ENCODE measurements at regions not wholly inside any gene's neighbourhood (a gene's known extent, or its start where the extent isn't known, plus 50 kb on each side); places are given as distances from the start of the nearest gene placed in this dataset.

- H3K4me1 ChIP-seq (ENCODE audit: insufficient read depth, insufficient read length) = no peaks in the 10 kb centered on the region
- no peaks in the 10 kb centered on the region for H3K27me3 ChIP-seq (ENCODE audit: insufficient read depth, insufficient read length)
- no peaks in the 10 kb centered on the region for H3K9me3 ChIP-seq (ENCODE audit: insufficient read depth, low read length)
- no peak for DNase-seq (ENCODE audit: low read depth, low spot score)
- H3K4me3 ChIP-seq (ENCODE audit: insufficient read length, low read depth) = no peak overlapping the region
- no peak for TF ChIP-seq YY1 (IDR thresholded peaks at IDR 0.05; ENCODE audit: insufficient read depth, insufficient read length)
- no peak for TF ChIP-seq ZNF274 (IDR thresholded peaks at IDR 0.05; ENCODE audit: low read depth, low read length)
- TF ChIP-seq SUZ12 (IDR thresholded peaks at IDR 0.05; ENCODE audit: extremely low read depth, insufficient read depth, insufficient read length) = no peak
- no peak overlapping the region for H3K9ac ChIP-seq (ENCODE audit: insufficient read length, low read depth)
- H3K36me3 ChIP-seq (ENCODE audit: insufficient read depth, insufficient read length, low read length) = no peaks in the 10 kb centered on the region
These were observed 83.3 kb downstream of the SPRY1 start for GRCh38 chr4:123479944-123480343.

- no peak for DNase-seq (ENCODE audit: low read depth, low spot score)
- H3K27me3 ChIP-seq (ENCODE audit: insufficient read depth, insufficient read length) = no peaks in the 10 kb centered on the region
- no peaks in the 10 kb centered on the region for H3K9me3 ChIP-seq (ENCODE audit: insufficient read depth, low read length)
- H3K9ac ChIP-seq (ENCODE audit: insufficient read length, low read depth) = no peak overlapping the region
- no peak overlapping the region for H3K4me3 ChIP-seq (ENCODE audit: insufficient read length, low read depth)
- H3K4me1 ChIP-seq (ENCODE audit: insufficient read depth, insufficient read length) = no peaks in the 10 kb centered on the region
- H3K36me3 ChIP-seq (ENCODE audit: insufficient read depth, insufficient read length, low read length) = no peaks in the 10 kb centered on the region
- no peak for TF ChIP-seq YY1 (IDR thresholded peaks at IDR 0.05; ENCODE audit: insufficient read depth, insufficient read length)
- TF ChIP-seq ZNF274 (IDR thresholded peaks at IDR 0.05; ENCODE audit: low read depth, low read length) = no peak
- TF ChIP-seq SUZ12 (IDR thresholded peaks at IDR 0.05; ENCODE audit: extremely low read depth, insufficient read depth, insufficient read length) = no peak
These were observed 84.3 kb downstream of the SPRY1 start for GRCh38 chr4:123480706-123481418.

- H3K4me1 ChIP-seq (ENCODE audit: insufficient read depth, insufficient read length) = no peaks in the 10 kb centered on the region
- DNase-seq (ENCODE audit: low read depth, low spot score) = no peak
- no peak overlapping the region for H3K9ac ChIP-seq (ENCODE audit: insufficient read length, low read depth)
- H3K4me3 ChIP-seq (ENCODE audit: insufficient read length, low read depth) = no peak overlapping the region
- H3K27me3 ChIP-seq (ENCODE audit: insufficient read depth, insufficient read length) = no peaks in the 10 kb centered on the region
- TF ChIP-seq YY1 (IDR thresholded peaks at IDR 0.05; ENCODE audit: insufficient read depth, insufficient read length) (no peak), ZNF274 (IDR thresholded peaks at IDR 0.05; ENCODE audit: low read depth, low read length) (no peak), SUZ12 (IDR thresholded peaks at IDR 0.05; ENCODE audit: extremely low read depth, insufficient read depth, insufficient read length) (no peak)
- no peaks in the 10 kb centered on the region for H3K9me3 ChIP-seq (ENCODE audit: insufficient read depth, low read length)
- no peaks in the 10 kb centered on the region for H3K36me3 ChIP-seq (ENCODE audit: insufficient read depth, insufficient read length, low read length)
These were observed 85.1 kb downstream of the SPRY1 start for GRCh38 chr4:123481717-123482116.

- Histone ChIP-seq H3K4me1 (ENCODE audit: insufficient read depth, insufficient read length) (no peaks in the 10 kb centered on the region), H3K9me3 (ENCODE audit: insufficient read depth, low read length) (no peaks in the 10 kb centered on the region), H3K36me3 (ENCODE audit: insufficient read depth, insufficient read length, low read length) (no peaks in the 10 kb centered on the region), H3K9ac (ENCODE audit: insufficient read length, low read depth) (no peak overlapping the region), H3K27me3 (ENCODE audit: insufficient read depth, insufficient read length) (no peaks in the 10 kb centered on the region), H3K4me3 (ENCODE audit: insufficient read length, low read depth) (no peak overlapping the region)
- no peak for DNase-seq (ENCODE audit: low read depth, low spot score)
- TF ChIP-seq ZNF274 (IDR thresholded peaks at IDR 0.05; ENCODE audit: low read depth, low read length) (no peak), SUZ12 (IDR thresholded peaks at IDR 0.05; ENCODE audit: extremely low read depth, insufficient read depth, insufficient read length) (no peak), YY1 (IDR thresholded peaks at IDR 0.05; ENCODE audit: insufficient read depth, insufficient read length) (no peak)
These were observed 87.8 kb downstream of the SPRY1 start for GRCh38 chr4:123484291-123484926.

- TF ChIP-seq SUZ12 (IDR thresholded peaks at IDR 0.05; ENCODE audit: extremely low read depth, insufficient read depth, insufficient read length) (no peak), YY1 (IDR thresholded peaks at IDR 0.05; ENCODE audit: insufficient read depth, insufficient read length) (no peak), ZNF274 (IDR thresholded peaks at IDR 0.05; ENCODE audit: low read depth, low read length) (no peak)
- H3K9me3 ChIP-seq (ENCODE audit: insufficient read depth, low read length) = no peaks in the 10 kb centered on the region
- DNase-seq (ENCODE audit: low read depth, low spot score) = no peak
- H3K4me3 ChIP-seq (ENCODE audit: insufficient read length, low read depth) = no peak overlapping the region
- no peaks in the 10 kb centered on the region for H3K4me1 ChIP-seq (ENCODE audit: insufficient read depth, insufficient read length)
- H3K9ac ChIP-seq (ENCODE audit: insufficient read length, low read depth) = no peak overlapping the region
- H3K36me3 ChIP-seq (ENCODE audit: insufficient read depth, insufficient read length, low read length) = no peaks in the 10 kb centered on the region
- no peaks in the 10 kb centered on the region for H3K27me3 ChIP-seq (ENCODE audit: insufficient read depth, insufficient read length)
These were observed 89.0 kb downstream of the SPRY1 start for GRCh38 chr4:123485601-123486000.

GRCh38 chr4:123488916-123489315 is 92.3 kb downstream of the SPRY1 start:
- Histone ChIP-seq H3K36me3 (ENCODE audit: insufficient read depth, insufficient read length, low read length) (no peaks in the 10 kb centered on the region), H3K4me1 (ENCODE audit: insufficient read depth, insufficient read length) (no peaks in the 10 kb centered on the region), H3K4me3 (ENCODE audit: insufficient read length, low read depth) (no peak overlapping the region), H3K27me3 (ENCODE audit: insufficient read depth, insufficient read length) (no peaks in the 10 kb centered on the region), H3K9me3 (ENCODE audit: insufficient read depth, low read length) (no peaks in the 10 kb centered on the region), H3K9ac (ENCODE audit: insufficient read length, low read depth) (no peak overlapping the region)
- TF ChIP-seq ZNF274 (IDR thresholded peaks at IDR 0.05; ENCODE audit: low read depth, low read length) = no peak
- no peak for TF ChIP-seq YY1 (IDR thresholded peaks at IDR 0.05; ENCODE audit: insufficient read depth, insufficient read length)
- no peak for TF ChIP-seq SUZ12 (IDR thresholded peaks at IDR 0.05; ENCODE audit: extremely low read depth, insufficient read depth, insufficient read length)
- no peak for DNase-seq (ENCODE audit: low read depth, low spot score)

- no peak for TF ChIP-seq YY1 (IDR thresholded peaks at IDR 0.05; ENCODE audit: insufficient read depth, insufficient read length)
- no peak for DNase-seq (ENCODE audit: low read depth, low spot score)
- no peak overlapping the region for H3K4me3 ChIP-seq (ENCODE audit: insufficient read length, low read depth)
These were observed 98.9 kb downstream of the SPRY1 start for GRCh38 chr4:123495530-123495929.

More at GRCh38 chr4:123495530-123495929, 98.9 kb downstream of the SPRY1 start:
- Histone ChIP-seq H3K36me3 (ENCODE audit: insufficient read depth, insufficient read length, low read length) (no peaks in the 10 kb centered on the region), H3K9ac (ENCODE audit: insufficient read length, low read depth) (no peak overlapping the region), H3K27me3 (ENCODE audit: insufficient read depth, insufficient read length) (no peaks in the 10 kb centered on the region), H3K9me3 (ENCODE audit: insufficient read depth, low read length) (no peaks in the 10 kb centered on the region), H3K4me1 (ENCODE audit: insufficient read depth, insufficient read length) (no peaks in the 10 kb centered on the region)

Measured in NT2/D1 (cell line).